ENCODE measurements at regions not wholly inside any gene's neighbourhood (a gene's known extent, or its start where the extent isn't known, plus 50 kb on each side); places are given as distances from the start of the nearest gene placed in this dataset.

DNA sequence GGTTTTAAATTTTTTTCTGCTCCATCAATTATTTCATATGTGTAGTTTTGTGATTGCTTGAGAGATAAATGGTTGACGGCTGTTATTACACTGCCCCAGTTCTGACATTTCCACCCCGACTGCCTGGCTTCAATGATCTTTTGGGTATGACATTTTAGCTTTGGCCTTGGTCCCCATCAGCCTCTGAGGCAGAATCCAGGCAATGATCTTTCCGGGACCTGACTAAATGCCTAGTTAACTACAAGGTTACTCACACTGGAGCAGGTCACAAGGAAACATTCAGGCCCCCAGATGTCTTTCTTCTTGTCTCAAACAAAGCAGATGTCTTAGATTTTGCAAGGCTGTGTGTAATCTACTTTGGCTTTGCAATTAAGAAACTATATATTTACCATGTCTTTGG lies 61.1 kb upstream of the TMCO5A start:
- no peak for DNase-seq (ENCODE audit: low read depth)

DNA sequence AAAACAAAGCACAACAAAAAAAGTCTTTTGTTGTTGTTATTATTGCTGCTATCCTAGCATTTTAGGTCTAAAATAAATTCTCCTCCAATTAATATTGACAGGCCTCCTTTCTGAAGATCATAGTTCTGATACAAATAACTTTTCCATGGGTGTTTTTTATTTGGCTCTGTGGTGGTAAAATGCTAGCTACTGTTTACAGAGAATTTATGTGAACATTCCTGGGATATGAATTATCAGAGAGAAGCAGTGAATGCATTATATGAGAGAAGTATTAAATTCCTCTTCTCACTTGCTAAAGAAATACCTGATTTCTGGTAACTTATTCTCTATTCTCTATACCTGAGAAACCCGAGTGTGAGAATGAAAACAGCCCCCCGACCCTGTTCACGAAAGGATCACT lies 57.5 kb upstream of the TMCO5A start:
- DNase-seq (ENCODE audit: low read depth), result no peak

DNA sequence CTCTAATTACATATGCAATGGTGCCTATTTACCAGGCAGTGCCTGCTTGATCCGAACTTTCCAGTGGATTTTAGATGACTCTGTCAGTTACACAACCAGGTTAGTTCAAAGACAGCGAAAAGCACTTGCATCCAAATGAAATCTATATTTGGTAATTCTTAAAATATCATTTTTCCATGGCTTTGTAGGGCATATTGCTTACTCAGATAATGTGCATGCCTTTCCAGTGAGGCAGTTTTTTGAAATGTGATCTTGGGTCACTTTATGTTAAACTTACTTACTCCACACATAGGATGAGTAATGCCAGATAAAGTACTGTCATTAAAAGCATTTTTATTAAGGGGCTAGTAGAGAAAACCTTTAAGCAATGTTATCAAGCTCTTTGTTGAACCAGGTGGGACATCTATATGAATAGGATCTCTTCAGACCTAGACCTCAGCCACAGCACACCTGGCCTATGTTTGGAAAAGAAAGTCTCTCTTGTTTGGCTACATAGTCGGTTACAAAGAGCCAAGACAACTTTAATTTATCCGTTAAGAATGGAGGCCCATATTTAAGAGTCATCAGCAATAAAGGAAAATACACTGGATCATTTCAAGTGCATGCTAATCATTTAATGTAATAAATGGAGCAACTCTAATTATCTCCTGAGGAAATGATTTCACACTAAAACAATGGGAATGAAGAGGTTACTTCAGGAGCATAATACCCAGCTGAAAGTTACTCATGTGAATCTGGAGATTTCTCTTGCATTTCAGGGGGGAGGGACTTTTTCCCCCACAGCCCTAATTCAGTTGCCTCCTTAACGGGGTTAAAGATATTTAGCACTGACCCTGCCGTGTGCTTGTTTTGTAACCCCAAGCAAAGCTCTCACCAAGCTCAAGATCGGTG lies 56.3 kb upstream of the TMCO5A start:
- DNase-seq (ENCODE audit: low read depth), result peak; percentile 36

DNA sequence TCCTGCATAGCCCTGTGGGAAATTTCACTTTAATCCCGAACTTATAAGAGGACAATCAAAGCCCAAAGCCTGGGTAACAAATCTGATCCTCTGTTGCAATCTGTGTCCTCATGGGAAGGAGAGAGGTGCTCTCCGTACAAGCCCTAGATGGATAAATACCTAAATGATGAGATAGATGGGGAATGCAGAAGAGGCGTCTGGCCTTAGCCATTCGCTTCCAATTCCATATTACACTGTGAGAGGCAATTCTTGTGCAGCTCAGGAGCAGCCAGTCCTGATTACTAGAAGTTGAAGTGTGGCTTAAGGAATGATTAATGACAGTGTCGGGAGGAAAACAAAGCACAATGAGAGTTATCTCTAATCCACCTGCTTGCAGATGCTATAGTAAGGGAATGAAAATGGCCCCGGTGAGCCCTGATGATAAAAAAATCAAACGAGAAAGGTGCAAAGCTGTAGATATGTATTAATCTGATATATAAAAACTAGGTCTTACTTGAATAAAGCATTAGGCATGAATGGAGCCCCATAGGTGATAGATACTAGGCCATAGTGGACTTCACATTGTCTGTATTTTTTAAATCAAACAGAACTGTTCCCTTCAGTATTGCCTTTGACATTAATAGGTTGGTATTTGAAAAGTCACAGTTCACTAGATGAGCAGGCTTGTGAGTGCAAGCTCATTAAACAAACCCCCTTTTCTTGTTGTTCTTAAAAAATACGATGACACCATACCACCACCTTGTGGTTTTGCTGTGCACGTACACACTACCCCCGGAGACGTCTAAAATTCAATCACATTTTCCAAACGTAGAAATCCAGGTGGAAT lies 54.2 kb upstream of the TMCO5A start:
- no peak for DNase-seq (ENCODE audit: low read depth)

DNA sequence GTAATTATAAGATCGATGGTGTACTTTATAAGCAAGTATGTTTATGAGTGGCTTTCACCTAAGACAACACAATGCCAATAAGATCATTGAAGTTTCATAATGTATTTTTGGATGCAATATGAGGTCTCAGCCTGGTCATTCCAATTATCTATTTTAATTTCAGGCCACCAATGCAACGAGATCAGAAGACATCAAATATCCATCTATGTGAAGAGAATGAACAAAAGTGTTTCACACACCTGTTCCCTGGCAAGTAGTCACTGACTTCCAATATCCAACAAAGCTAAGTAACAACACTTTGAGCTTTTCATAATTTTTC lies 53.6 kb upstream of the TMCO5A start:
- no peak for DNase-seq (ENCODE audit: low read depth)

DNA sequence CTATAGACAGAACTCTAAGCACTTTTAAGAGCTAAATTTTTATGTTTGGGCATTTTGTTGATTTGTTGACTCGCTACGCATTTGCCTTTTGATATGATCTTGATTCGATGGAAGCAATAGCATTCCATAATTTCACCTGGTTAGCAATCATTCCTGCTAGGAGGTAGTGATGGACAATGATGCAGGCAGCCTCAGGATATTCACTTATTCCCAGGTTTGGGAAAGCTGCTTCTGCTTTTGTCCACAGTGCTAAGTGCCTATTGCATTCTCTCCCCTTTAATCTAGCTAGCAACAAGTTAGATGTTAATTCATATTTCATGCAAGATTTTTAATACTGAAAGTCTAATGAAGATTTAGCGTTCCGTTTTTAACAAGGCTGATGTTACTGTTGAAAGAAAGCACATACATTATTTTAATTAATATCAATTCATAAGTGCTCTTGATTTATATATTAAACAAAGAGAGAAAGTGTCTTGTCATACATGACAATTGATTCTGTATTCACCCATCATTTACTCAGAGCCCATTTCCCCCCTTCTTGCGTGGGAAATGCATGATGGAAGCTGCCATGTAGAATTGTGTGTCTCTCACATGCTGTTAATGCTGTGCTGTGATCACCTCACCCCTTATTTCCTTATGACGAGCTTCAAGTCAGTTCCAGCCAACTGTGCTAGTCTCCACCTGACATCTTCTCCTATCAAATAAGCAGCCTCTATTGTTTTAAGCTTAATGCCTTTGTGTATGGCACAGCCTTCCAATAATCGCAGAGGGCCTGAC lies 53.0 kb upstream of the TMCO5A start:
- no peak for DNase-seq (ENCODE audit: low read depth)

DNA sequence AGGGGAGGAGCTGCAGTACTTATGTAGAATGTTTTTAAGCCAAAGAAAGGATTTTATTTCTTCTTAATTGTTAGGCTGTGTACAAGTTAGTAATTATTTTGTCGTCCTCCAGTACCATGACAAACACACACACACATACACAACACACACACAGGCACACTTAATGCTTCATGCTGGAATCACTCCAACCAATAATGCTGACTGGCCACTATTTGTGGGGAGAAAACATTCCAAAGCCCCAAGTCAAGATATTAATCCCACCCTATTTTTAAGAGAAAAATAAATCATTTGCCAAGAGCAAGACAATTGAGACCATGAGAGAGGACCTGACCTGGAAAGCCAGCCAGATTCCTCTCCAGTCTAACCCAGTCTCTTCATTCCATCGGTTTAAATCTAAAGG lies 51.8 kb upstream of the TMCO5A start:
- no peak for DNase-seq (ENCODE audit: low read depth)
